Activated naive CD4-positive, alpha-beta T cell (primary cell): ENCODE measurements at regions not wholly inside any gene's neighbourhood (a gene's known extent, or its start where the extent isn't known, plus 50 kb on each side); places are given as distances from the start of the nearest gene placed in this dataset.

Experiments used
- DNase-seq, 4 experiments: peaks; one replicate each; lab custom pipeline; 2025; lab: John Stamatoyannopoulos, UW

DNA sequence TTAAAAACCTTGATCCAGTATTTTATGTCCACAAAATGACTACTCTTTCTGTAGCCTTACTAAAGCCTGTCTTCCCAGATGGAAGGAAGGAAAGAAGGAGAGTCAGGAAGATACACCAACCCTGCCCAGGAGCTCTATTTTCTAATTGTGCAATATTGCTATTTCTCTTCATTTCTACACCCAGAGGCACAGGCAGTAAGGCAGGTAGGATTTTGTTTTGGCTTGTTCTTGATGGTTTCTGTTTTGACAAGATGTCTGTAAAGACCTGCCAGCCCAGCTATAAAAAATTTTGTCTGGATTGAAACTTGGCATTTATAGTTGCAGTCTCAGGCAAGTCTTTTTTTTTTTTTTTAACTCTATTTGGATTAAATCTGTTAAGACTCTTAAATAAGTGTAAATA, 587.5 kb upstream of the ARID1B start:
- DNase-seq: no peak

- no peak for DNase-seq
Observed at GRCh38 chr6:156189195-156189594, 588.0 kb upstream of the ARID1B start.

- no peak for DNase-seq
Observed at GRCh38 chr6:156185113-156185512, 592.1 kb upstream of the ARID1B start.

DNA sequence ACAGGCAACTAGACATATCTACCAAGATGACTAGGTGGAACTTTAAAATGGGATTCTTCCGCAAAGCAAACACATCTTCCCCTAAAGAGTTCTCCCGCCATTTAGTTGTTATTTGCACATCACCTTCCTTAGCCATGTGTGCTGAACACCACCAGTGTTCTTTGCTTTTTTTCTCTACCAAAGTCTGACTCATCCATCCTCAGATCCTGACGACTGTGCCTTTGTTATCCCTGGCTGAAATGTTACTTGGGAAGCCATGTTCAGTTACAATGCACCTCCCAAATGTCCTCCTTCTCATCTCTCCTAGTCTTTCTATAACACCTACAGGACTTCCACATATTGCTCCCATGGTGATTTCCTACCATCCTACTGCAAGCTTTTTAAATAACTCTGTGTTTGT, 593.5 kb upstream of the ARID1B start:
- no peak for DNase-seq

DNA sequence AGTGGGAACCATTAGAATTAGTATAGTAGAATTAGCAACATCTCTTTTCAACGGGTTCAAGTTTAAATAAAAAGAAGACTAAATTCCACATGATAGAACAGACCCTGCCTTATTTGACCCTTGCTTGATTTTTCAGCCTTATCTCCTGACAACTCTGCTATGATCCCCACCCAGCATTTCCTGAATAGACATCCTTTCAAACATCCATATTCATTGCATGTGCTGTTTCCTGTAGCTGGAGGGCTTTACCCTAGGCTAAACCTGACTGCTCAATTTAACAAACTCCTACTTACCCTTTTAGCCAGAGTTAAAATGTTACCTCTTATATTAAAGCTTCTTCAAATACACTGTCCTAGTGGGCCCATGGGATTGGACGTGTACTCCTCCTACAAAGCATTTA, 594.8 kb upstream of the ARID1B start:
- DNase-seq: no peak

DNA sequence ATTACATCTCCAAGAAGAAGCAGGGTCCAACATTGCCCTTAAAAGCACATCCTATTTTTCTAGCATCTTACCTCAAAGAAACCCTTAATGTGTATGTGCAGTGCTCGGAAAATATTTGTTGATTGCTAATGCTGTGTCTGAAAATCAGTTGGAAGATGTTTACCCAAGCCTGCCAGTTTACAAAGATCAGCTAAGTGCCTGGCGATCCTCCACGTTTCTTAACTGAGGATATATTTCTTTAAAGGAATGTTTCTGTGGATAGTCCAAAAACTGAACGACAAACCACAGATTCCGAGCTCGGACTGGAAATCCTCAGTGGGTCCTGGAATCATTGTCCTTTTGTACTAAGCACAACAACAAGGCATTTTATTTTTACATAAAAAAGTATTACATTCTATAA, 595.7 kb upstream of the ARID1B start:
- DNase-seq: no peak

GRCh38 chr6:156175971-156176421, 601.2 kb upstream of the ARID1B start:
- DNase-seq: no peak

DNA sequence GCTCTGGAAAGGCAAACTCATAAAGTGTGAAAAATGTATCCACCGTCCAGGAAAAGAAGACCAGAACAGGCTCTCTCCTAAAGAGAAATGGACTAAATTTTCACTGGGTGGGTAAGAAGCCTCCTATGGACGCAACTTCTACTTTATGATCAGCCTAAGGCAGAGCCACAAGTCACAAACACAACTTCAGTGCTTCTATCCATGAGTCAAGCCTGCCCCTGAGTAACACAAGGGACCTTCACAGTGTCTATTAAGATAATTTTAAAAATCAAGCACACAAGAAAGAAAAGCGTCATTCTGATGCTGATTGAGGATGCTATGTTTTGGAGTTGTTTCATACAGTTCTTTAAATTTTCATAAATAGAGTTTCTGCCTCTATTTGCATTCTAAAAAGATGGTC, 601.7 kb upstream of the ARID1B start:
- DNase-seq: no peak

DNA sequence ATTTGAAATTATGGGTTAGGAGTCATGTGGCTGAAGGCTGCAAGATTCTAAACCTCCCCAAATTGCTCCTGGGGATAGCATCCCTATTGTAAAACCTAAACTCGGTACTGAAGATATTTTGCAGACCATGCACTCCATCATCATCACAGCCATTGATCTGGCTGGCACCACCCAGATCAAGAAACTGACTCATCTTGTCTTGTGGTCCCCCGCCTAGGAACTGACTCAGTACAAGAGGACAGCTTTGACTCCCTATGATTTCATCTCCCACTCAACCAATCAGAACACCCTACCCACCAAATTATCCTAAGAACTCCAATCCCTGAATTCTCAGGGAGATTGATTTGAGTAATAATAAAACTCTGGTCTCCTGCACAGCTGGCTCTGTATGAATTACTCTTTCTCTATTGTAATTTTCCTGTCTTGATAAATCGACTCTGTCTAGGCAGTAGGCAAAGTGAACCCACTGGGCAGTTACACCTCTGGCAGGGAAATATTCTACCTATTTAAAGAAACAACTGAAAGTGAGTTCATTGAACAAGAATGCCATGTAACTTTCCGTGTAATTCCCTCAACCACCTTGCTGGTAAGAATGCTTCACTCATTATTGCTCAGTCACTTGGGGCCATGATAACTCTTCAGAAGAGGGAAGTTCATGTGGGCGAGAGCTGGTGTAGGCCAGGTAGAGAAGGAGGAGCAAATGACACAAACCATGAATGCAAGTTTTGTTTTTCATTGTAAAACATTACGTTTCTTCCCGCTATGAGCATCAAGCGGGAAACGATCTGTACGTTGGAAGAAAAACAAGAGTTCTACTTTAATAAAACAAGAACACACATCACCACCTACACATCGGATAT, 602.9 kb upstream of the ARID1B start:
- no peak for DNase-seq

GRCh38 chr6:156169371-156169770, 607.8 kb upstream of the ARID1B start:
- no peak for DNase-seq

- no peak for DNase-seq
Observed at GRCh38 chr6:156167625-156168071, 609.5 kb upstream of the ARID1B start.

- no peak for DNase-seq
Observed at GRCh38 chr6:156167016-156167624, 610.1 kb upstream of the ARID1B start.

GRCh38 chr6:156166093-156166492, 611.1 kb upstream of the ARID1B start:
- no peak for DNase-seq

GRCh38 chr6:156164701-156165452, 612.3 kb upstream of the ARID1B start:
- no peak for DNase-seq

- DNase-seq: no peak
Observed at GRCh38 chr6:156163311-156163710, 613.9 kb upstream of the ARID1B start.

DNA sequence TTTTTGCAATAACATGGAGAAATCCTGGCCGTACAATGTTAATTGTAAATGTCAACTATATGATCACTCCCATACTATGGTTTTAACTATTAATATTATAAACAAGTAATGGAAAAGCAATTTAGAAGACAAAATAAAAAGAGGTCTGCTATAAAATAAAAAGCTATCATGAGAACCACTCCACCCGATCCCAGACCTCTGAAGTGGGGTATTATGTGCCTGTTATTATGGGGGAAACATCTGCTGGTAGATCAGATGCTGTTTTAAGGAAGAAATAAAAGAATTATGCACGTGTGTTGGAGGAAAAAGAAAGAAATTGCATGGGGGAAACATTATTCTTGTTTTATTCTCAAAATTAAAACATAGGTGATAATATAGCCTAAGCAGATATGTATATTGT, 615.7 kb upstream of the ARID1B start:
- DNase-seq: no peak

DNA sequence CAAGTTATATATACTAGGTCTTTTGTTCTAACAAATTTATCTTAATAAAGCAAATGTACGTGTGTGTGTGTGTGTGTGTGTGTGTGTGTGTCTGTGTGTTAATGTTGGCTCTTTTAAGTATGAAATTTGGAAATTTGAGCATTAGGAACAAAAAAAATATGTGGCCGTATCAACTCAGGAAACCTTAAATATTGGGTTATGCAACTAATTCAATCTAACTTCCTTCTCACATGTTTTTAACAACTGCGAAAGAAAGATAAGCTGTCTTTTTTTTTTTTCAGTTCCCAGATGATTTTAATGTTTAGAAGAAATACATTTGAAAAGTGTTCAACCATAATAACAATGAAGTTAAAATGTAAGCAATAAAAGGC, 616.4 kb upstream of the ARID1B start:
- DNase-seq: no peak

DNA sequence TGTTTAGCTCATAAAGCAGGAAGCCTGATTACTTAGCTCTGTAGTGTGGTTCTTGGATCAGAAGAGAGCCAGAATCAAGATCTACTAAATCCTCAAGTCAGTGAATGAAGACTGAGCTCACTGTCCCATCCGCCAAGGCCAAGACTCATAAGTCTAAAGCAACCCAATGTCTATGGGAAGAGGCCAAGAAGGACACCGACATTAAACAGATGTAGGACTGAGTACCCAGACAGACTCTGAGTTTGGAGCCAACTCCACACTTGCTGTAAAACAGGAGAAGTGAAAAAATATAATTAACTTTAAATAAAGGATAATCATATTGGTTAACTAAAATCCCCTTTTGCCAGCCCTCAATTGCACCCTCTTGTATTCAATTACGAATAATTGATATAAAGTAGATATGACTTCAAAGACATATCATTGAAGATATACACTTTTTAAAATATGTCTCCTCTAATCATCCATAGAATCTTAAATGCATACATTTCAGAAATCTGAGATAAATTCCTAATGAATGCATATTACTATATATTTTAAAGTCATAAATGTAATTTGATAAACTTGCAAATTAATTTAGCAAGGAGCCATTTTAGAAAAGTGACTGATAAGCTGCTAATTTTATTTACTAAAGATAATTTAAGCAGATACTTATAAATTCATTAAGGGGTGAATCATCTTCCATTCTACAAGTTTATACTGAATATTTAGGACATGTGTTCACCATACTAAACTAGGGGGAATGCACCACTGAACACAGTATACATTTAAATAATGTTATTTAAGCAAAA, 617.0 kb upstream of the ARID1B start:
- no peak for DNase-seq

GRCh38 chr6:156154896-156155295, 622.3 kb upstream of the ARID1B start:
- DNase-seq: no peak

- no peak for DNase-seq
Observed at GRCh38 chr6:156150391-156150790, 626.8 kb upstream of the ARID1B start.

DNA sequence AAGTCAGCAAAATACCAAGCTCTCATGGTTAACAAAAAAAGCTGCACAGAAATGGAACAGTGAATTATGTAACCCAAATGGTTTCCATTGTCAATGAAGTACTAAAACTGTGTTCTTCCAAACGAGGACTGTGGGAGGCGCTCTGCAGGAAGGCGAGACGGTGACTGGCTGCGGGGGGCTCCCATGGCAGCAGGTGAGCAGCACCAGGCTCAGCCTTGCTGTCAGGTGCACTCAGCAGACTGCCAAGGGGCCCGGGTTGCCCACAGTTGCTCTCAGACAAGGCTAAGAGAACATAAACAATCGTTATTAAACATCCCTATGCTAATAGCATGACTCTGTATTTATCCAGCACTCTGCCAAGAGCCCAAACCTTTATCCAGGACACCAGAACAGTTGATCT, 630.3 kb upstream of the ARID1B start:
- no peak for DNase-seq
